ENCODE measurements at regions not wholly inside any gene's neighbourhood (a gene's known extent, or its start where the extent isn't known, plus 50 kb on each side); places are given as distances from the start of the nearest gene placed in this dataset.
A peak's percentile ranks its signal among the peaks of the same experiment; 100 is the strongest.

DNA sequence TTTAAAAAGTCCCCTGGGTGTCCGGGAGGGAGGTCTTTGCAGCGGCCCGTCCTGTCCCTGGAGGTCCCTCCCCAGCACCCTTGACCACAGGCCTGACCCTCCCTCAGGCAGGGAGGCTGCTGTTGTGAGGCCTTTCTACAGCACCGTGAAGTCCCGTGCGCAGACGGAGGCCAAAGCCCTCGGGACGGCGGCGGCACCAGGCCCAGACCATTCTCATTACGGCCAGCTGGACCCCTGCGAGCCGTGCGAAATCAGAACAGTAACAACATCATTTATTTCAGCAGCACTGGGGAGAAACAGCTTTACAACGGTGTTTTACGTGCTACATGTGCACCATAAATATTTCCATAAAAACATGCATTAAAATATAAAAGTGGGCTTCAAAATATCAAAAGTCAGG, 101.4 kb upstream of the ACTRT2 start:
- DNase-seq: no peak

DNA sequence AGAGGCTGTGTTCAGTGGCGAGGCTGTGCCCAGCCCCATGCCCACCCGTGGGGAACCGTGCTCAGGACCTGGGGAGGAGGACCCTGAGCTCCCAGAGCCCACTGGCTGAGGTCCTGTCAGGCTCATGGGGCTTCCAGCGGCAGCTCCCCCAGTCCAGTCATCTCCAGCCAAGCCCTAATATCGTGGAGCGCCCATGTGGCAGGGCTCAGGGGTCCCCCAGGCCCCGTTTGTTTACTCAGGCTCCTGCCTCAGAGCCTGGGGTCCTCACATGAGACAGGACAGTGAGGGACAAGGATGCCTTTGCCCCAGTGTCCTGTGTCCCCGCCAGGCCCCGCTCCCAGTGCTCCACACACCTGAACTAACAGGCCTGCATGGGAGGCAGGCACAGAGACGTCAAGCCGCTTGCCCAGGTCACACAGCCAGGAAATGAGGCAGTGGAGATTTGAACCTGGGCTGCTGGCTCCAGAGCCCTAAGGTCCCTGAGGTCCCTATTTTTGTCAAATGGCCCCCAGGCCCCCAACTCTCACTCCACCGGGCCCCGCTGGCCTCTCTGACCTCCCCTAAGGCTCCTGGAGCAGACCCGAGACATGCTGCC, 100.7 kb upstream of the ACTRT2 start:
- no peak for DNase-seq

DNA sequence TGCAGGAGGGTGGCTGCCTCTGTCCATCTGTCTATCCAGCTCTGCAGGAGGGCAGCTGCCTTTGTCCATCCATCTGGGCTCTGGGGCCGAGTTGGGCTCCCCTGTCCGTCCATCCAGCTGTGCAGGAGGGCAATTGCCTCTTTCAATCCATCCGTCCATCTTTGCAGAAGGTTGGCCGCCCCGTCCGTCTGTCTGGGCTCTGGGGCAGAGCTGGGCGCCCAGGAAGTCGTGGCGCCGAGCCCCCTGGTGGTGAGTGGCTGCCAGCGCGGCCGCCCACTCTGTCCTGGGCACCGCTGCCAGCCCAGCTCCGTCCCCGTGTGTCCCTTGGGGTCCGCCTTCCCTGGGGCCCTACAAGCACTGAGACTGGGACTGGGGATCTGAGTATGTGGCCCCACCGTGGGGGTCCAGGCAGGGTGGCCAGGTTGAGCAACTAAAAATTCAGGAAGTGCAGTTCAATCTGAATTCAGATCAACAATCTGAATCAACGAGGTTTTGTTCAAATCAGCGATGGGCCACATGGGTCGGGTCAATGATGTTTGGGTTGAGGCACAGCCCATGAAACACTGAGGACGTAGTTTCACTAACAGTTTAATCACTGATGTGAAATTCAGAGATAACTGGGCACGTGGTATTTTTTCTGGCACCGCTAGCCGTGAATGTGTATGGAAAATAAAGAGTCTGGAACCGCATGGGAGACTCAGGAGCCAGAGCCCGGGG, 99.1 kb upstream of the ACTRT2 start:
- DNase-seq: peak; percentile 9

DNA sequence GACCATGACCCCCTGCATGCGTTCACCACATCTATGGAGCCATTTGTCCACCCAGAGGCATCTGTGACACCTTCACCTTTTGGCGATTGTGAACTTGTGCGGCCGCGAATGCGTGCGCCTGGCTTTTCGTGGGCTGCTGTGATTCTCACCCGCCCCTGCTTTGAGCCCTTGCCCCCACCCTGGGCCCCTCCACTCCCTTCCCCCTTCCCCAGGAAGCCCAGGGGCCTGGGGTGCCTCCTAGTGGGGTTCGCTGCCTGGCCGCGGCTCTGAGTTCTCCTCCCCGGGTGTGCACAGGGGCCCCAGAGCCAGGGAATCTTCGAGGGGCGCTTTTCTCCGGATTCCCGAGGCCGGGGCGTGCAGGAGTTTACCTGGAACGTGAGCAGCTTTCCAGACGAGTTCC, 97.9 kb upstream of the ACTRT2 start:
- no peak for DNase-seq

DNA sequence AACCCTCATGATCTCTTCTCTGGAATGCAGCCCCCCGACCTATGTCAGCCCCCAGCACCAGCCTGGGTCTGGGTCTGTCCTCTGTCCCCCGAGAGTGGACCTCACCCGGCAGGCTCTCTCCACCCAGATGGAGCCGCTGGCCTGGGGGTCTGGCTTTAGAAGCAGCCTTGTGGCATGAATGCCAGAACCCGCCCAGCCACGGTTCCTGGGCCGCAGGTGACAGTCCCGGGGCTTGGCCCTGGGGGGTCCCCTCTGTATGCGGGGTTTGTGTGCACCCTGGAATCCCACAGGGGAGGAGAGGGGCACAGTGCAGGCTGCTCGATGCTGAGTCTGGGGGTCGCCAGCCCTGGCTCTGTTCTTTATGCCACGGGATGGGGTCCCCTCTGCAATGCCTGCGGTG, 96.0 kb upstream of the ACTRT2 start:
- DNase-seq: no peak

DNA sequence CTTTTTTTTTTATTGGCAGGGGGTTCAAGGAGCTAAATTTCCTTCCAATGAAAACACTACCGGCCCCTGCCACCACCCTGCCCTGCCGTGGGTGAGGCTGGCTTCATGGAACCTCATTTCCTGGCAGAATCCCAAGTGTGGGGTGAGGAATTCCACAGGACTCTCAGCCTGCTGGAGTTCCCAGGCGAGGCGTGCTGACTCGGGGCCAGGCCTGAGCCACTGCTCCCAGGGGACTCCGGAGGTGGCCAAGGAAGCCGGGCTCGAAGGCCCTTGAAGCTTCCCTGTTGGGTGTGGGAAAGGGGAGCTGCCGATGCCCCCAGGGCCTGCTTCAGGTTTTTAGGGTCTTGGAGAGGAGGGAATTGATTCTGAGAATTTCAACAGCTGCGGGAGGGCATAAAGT, 95.3 kb upstream of the ACTRT2 start:
- DNase-seq: no peak

DNA sequence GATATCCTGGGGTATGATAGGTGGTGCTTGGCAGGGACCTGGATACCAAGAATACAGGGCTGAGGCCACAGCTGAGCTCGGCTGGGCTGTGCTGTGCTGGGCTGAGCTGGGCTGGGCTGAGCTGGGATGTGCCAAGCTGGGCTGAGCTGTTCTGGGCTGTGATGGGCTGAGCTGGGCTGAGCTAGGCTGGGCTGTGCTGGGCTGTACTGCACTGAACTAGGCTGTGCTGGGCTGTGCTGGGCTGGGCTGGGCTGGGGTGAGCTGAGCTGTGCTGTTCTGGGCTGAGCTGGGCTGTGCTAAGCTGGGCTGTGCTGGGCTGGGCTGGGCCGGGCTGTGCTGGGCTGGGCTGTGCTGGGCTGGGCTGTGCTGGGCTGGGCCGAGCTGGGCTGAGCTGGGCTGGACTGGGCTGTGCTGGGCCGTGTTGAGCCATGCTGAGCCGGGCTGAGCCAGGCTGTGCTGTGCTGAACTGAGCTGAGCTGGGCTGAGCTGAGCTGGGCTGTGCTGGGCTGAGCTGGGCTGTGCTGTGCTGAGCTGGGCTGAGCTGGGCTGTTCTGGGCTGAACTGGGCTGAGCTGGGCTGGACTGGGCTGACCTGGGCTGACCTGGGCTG, 94.7 kb upstream of the ACTRT2 start:
- no peak for DNase-seq

DNA sequence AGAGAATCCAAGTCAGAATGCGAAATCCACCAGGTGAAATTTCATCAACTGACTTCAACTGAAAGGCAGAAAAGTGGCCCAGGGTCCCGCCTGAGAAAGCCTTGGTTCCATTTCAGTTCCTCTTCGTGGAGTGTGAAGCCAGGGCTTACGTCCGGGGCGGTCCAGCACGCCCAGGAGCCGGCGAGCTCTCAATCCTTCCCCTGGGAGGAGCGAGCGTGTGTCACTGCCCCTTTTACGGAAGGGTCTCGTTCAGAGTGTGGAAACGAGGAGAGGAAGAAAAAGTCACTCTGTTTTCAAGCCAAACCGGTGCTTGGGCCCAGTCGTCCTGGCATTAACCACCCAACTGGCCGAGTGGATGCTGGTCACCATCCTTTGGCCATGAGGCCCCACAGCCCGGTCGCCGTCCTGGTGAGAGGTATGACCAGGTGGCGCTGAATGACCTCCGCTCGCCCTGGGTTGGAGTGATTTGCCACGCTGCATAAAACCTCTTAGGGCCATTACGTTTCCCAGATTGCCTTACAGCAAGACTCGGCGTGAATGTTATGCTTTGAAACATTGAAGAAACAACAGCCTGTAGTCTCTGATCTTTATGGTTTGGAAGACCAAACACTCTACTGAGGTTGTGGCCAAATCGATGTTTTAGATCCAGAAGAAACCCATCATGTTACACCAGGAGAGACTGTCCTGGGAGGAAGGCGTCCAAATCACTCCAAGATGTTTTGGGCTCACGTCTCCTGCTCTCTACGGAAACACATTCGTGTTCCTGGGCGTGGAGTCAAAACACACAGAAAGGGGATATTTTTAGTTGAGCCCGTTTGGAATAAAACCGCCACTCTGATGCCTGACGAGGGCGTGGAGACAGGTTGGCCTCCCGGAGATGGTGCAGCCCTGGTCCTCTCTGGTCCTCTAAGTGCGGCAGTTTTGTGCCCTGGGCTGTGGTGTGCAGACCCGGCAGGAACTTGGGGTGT, 93.6 kb upstream of the ACTRT2 start:
- no peak for DNase-seq

DNA sequence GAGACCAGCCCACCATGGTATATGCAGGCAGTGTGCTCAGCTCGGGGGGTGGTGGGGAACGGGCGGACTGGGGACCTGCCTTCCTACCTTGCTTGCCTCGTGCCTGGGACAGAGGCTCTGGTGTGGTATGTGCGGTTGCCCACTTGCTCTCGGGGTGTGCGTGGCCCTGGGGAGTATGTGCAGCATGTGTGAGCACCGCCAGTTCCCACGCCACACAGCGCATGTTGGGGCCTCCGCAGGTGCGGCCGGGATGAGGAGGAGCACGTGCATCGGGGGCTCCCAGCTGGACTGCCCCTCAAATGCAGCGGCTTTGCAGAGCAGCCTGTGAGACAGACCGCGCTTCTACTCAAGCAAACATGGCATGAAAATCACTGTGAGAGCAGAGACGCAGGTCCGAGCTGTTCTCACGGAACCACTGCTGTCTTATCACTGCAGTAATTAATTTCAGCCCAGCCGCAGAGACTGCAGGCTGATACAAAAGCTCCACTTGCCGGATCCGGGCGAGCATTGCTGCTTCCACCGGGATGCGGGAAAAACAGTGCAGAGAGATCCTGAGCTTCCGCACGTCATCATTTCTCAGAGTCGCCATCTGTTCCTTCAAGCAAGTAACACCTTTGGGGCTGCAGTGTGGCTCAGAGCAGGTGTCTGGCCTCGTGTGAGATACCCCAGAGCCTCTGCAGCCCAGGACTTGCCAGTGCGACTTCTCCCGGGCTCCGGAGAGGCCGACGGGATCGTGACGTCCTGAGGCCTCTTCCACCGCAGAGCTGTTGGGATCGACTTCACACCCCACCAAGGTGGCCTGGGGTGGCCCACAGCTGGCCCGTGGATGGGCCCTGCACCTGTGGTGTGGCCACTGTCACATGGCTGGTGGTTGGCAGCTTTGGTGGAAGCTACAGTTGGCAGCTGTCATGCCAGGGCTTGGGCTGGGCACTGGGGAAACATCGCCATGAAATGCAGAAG, 92.6 kb upstream of the ACTRT2 start:
- no peak for DNase-seq

DNA sequence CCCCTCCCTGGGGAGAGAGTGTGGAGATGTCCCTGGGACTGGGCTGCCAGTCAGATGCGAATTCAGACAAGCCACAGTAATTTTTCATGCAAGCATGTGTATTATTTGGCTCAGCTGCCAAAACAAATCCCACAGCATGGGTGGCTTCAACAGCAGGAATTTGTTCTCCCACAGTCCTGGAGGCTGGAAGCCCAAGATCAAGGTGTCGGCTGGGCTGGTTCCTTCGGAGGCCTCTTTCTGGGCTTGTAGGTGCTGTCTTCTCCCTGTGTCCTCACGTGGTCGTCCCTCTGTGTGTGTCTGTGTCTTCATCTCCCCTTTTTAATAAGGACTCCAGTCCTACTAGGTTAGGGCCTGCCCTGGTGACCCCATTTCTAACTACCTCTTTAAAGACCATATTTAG, 91.9 kb upstream of the ACTRT2 start:
- no peak for DNase-seq

DNA sequence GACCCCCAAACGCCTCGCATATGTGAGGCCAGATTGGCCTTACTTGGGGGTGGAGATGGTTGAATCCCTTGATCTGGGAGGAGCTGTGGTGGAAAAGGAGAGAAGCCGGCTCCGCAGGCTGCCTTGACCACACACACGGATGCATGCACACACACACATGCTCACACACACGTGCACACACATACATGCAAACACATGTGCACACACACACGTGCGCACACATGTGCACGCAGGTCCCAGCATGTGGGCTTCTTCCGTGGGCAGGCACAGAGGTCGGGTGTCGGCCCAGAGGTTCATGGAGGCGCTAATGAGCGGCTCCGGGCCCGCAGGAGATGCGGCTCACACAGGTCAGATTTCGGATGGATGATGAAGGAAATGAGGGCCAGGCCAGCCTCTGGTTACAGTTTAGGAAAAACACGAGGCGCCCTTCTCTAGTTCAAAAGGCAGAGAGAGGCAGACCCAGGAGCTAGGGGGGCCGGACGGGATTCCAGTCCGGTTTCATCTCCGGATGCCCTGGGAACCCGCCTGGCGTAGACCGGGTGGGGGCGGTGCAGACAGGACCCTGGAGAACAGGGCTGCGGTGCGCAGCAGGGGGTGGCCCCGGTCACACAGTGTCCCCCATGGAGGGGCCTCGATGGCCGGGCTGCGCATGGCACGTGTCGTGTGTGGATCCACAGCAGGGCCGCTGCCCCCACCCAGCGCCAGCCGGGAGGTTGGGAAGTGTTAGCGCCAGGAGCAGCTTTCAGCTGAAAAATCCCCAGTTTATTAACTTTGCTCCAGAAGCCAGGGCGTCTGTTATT, 91.1 kb upstream of the ACTRT2 start:
- no peak for DNase-seq

DNA sequence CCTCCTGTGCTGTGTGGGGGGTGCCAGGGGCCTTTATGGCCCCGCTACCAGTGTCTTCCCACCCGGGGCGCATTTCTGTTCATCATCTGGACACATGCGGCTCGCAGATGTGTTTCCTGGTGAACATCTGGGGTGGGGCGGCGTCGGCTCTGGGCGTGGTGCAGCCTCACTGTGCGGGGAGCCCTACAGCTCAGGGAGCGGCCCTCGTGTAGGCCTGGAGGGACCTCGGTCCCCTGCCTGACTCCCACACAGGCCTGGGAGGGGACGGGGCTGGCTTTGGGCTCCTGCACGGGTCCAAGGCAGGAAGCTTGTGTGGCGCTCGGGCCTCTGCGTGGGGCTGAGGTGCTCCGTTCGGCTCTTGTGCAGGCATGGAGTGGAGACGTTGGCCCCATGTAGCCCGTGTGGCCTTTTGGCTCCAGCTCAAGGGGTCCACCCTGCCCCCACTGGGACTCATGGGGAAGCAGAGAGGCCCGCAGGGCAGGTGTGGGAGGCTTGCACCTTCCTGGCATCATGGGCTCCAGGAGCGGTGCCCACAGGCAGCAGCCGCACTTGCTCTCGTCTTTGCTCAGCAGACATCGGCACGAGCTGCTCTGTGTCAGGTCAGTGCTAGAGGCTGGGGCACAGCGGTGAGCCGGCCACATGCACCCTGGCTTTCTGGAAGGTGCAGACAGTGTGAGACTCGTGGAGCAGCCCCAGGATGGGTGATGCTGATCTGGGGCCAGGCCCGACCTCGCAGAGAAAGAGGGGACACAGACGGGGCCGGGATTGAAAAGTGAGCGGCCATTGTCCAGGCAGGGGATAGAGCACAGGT, 90.1 kb upstream of the ACTRT2 start:
- no peak for DNase-seq

DNA sequence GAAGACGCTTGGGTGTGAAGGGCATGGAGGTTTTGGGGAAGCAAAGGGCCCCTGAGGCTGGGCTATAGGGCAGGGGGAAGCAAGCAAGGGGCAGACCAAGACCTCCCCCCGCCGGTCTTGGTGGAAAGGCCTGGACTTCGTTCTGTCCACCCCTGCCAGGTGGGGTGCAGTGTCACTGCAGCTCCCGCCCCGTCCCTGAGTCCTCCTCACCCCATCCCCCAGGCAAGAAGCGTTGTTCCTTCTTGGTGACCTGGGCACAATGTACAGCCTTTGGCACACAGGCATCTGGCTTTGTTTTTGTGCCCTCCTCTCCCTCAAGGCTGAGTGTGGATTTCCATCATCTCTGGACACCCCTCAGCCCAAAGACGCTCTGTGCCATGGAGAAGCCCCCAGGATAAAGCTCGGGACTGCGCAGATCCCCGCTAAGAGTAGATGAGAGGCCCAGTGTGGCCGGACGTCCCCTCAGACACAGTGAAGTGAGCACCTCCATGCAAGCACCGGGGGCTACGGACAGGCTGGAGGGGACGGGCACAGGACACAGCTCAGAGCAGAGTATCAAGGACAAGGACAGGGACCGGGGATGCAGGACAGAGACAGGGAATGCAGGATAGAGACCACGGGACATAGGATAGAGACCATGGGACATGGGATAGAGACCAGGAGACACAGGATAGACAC, 89.4 kb upstream of the ACTRT2 start:
- no peak for DNase-seq

DNA sequence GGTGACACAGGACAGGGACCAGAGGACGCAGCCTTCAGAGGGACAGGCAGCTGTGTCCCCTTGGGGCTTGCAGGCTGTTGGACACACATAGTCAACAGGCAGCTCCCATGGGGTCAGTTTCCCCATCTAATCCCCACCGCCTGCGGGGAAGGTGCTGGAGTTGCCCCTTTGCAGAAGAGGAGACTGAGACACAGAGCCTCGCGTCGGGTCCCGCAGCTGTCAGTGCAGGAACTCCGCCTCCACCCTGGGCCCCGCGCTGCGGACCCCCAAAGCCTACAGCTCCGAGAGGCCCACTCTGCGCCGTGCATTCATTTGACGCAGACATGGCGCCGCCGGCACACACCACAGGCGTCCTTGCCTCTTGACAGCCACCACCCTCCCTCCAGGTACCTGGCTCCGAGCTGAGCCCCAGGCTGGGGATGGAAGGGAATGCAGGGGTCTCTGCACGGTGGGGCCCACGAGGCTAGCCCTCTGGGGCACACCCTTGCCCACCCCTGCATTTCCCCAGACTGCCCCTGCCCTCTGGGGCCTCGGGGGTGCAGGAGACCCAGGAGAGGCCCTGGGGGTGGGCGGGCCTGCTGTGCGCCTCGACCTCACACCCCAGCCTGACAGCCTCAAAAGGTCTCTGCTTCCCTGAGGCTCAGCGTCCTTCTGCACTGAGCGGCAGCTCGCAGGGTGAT, 88.5 kb upstream of the ACTRT2 start:
- no peak for DNase-seq

DNA sequence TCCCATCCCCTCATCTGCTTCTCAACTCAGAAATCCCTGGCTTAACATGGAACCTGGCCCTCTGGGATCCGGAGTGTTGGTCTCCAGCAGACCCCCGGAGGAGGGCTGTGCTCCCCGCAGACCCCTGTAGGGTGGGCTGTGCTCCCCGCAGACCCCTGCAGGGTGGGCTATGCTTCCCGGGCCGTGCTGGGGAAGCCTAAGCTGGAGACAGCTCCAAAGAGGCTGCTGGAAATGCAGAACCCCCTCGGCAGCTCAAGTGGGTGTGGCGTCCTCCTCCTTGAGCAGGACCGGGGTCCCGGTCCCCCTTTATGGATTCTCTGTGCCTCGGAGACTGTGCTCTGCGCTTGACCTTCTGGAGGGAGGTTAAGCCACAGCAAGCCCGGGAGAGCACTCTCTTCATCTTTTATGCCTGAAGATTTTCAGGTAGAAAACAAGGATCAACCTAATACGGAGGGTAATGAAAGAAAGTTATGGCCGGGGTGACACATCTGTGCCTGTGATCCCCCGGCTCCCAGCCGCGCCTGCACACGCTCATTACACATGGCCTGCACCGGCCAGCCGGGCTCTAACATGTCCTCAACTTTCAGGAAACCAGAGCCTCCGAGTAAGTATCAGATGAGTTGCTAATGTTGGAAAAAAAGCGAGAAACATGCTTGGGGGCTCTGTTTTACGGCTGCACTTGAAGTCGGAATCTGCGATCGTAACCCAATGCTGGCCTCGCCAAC, 87.7 kb upstream of the ACTRT2 start:
- no peak for DNase-seq

DNA sequence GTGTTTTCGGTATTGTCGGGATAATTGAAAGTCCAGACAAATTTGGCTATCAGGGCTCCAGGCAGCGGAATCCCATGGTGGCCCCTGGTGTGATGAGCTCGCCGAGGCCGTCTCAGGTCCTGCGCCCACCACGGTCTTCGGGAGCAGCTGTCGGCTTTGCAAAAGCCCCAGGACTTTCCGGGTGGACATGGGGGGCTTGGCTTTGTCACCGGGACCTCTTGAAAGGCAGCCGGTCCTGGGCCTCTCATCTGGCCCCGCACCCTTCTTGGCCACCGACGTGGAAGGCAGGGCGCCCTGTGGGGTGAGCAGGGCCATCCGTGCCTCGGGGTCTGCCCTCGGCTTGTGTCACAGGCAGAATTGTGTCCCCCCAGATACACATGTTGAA, 87.1 kb upstream of the ACTRT2 start:
- no peak for DNase-seq

DNA sequence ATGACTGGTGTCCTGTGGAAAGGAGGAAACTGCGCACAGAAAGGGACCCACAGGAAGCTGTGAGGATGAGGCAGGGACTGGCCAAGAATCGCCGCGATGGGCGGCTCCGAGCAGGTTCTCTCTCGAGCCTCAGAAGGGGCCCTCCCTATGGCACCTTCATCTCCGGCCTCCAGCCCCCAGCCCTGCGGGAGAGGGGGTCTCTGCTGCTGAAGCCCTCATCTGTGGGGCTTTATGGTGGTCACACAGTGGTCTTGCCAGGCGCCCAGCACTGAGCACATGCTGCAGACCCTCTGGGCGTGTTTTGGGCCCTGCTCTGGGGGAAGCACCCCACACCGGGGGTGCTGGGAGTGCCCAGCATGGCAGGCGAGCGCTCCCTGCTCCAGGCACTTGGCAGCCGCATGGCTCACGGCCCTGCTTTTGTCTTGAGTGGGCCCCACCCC, 86.6 kb upstream of the ACTRT2 start:
- no peak for DNase-seq

DNA sequence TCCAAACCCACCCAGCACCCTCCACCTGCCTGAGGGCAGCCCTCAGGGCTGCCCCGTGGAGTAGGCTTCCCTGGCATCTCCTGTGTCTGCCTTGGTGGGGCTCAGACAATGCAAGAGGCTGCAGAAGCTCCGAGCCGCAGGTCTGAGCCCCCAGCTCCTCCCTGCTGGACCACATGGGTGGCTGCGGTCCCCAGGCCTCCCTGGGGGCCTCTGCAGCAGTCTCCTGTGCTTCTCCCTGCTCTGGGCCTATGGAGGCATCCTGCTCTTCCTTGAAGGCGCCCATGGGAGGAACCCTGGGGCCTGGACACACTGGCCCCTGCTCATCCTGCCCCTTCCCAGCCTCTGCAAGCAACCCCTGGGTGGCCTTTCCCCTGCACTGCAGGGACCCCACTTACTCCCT, 86.1 kb upstream of the ACTRT2 start:
- DNase-seq: no peak

Measured in activated T-cell treated with anti-CD3 and anti-CD28 coated beads for 4 hours (primary cell).